WERI-Rb-1 (cell line): ENCODE measurements at regions not wholly inside any gene's neighbourhood (a gene's known extent, or its start where the extent isn't known, plus 50 kb on each side); places are given as distances from the start of the nearest gene placed in this dataset.

Experiments used
- DNase-seq: peaks from one replicate; pipeline ENCODE4 v3.0.0-alpha.2; 2020
- H3K27ac ChIP-seq: fragments of 250-450 bp; sonication (Bioruptor Pico); 2 replicates; pipeline ENCODE4 v1.5.1; 2020; ENCODE audit warnings: mild to moderate bottlenecking, moderate library complexity
- H3K27me3 ChIP-seq: fragments of 250-450 bp; sonication (Bioruptor Pico); 2 replicates; pipeline ENCODE4 v1.5.1; 2021; ENCODE audit warnings: mild to moderate bottlenecking, low read depth, moderate library complexity; ENCODE audit not compliant: insufficient read depth, severe bottlenecking
- H3K36me3 ChIP-seq: fragments of 250-450 bp; sonication (Bioruptor Pico); 2 replicates; pipeline ENCODE4 v1.5.1; 2020; ENCODE audit warnings: mild to moderate bottlenecking, moderate library complexity
- H3K4me3 ChIP-seq: 2 replicates; pipeline ENCODE4 v1.5.1; 2011; ENCODE audit warnings: low read depth, mild to moderate bottlenecking, control low read depth, low read length
- H3K9me3 ChIP-seq: fragments of 250-450 bp; sonication (Bioruptor Pico); 2 replicates; pipeline ENCODE4 v1.5.1; 2021; ENCODE audit warnings: mild to moderate bottlenecking, moderate library complexity; ENCODE audit not compliant: severe bottlenecking
- CTCF ChIP-seq: IDR thresholded peaks from 2 replicates; pipeline ENCODE4 v1.5.1; 2011; ENCODE audit warnings: low read depth, mild to moderate bottlenecking, control low read depth, inconsistent platforms, low read length

- Histone ChIP-seq H3K4me3 (no peak overlapping the region), H3K36me3 (no peaks in the 10 kb centered on the region), H3K27me3 (no peaks in the 10 kb centered on the region), H3K27ac (no peak overlapping the region), H3K9me3 (no peaks in the 10 kb centered on the region)
- DNase-seq, result no peak
- TF ChIP-seq CTCF, result no peak
These were observed 286.8 kb upstream of the FSTL5 start for GRCh38 chr4:162450531-162451035.

DNA sequence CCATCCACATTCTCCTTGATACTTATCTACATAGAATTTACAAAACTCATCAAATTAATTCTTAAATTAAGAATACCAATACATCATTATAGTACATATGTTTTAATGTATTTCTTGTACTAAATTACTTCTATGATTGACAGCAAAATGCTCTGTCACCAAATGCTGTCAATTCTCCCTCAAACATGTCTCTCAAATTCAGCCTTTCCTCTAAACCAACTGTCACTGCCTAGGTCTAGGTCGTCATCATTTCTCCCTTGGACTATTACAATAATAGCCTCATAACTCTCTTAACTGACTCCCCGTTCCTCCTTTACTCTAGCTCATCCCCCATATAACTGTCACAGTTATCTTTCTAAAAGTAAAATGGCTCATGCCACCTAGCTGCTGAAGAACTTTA is 279.7 kb upstream of the FSTL5 start:
- H3K27ac ChIP-seq, result no peak overlapping the region
- no peak overlapping the region for H3K4me3 ChIP-seq
- H3K27me3 ChIP-seq, result no peaks in the 10 kb centered on the region
- DNase-seq, result no peak
- no peaks in the 10 kb centered on the region for H3K9me3 ChIP-seq
- no peaks in the 10 kb centered on the region for H3K36me3 ChIP-seq
- no peak for TF ChIP-seq CTCF

DNA sequence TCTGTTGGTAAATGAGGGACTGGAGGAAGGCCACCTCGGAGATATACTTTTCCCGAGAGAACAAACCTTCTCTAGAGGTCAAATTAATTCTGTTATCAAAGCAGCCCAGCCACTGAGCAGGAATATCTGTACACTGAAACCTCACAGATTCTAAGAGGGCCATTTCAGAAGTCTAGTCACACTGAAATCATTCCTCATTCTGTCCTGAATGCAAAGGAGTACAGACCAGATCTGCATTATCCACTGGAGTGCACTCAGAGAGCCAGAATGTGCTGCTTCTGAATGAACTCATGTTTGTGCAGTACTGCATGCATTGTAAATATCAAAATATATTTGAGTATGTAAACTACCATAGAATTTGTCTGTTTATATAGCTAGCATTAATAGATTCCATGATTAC is 278.3 kb upstream of the FSTL5 start:
- TF ChIP-seq CTCF, result no peak
- no peak overlapping the region for H3K27ac ChIP-seq
- DNase-seq, result no peak
- no peak overlapping the region for H3K4me3 ChIP-seq
- H3K27me3 ChIP-seq, result no peaks in the 10 kb centered on the region
- no peaks in the 10 kb centered on the region for H3K9me3 ChIP-seq
- H3K36me3 ChIP-seq, result no peaks in the 10 kb centered on the region

DNA sequence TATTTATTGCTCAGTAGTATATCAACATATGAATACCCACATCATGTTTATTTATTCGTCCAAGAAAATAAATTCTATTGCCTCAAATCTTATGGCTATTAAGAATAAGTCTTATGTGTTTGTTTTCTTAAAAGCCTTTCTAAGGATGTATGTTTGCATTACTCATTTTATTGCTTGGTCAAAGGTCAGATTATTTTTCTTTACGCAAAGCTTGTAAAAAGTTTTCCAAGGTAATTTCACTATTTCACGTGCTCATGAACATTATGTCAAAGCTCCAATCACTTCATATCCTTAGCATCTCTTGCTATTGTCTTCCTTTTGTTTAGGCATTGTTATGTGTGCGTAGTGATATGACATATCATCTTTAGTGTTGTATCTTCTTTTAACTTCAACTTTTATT is 258.5 kb upstream of the FSTL5 start:
- Histone ChIP-seq H3K36me3 (no peaks in the 10 kb centered on the region), H3K4me3 (no peak overlapping the region), H3K27me3 (no peaks in the 10 kb centered on the region), H3K27ac (no peak overlapping the region), H3K9me3 (no peaks in the 10 kb centered on the region)
- no peak for TF ChIP-seq CTCF
- no peak for DNase-seq

GRCh38 chr4:162410854-162411253 is 247.1 kb upstream of the FSTL5 start:
- no peaks in the 10 kb centered on the region for H3K27me3 ChIP-seq
- no peak for TF ChIP-seq CTCF
- H3K9me3 ChIP-seq, result no peaks in the 10 kb centered on the region
- H3K36me3 ChIP-seq, result no peaks in the 10 kb centered on the region
- no peak overlapping the region for H3K4me3 ChIP-seq
- no peak overlapping the region for H3K27ac ChIP-seq
- no peak for DNase-seq

- Histone ChIP-seq H3K36me3 (no peaks in the 10 kb centered on the region), H3K9me3 (no peaks in the 10 kb centered on the region), H3K27ac (no peak overlapping the region), H3K4me3 (no peak overlapping the region), H3K27me3 (no peaks in the 10 kb centered on the region)
- TF ChIP-seq CTCF, result no peak
- no peak for DNase-seq
These were observed 245.2 kb upstream of the FSTL5 start for GRCh38 chr4:162409048-162409447.
